Epithelial cell of esophagus (primary cell): ENCODE measurements at regions not wholly inside any gene's neighbourhood (a gene's known extent, or its start where the extent isn't known, plus 50 kb on each side); places are given as distances from the start of the nearest gene placed in this dataset.
"Not testable (repeated sequence)": the region's sequence is repeated elsewhere in the genome, so short reads cannot be mapped to it uniquely, and the experiment has no call there.

Experiments used
- DNase-seq: peaks from one replicate; pipeline ENCODE4 v3.0.0; 2010; ENCODE audit warnings: low read depth
- H3K4me3 ChIP-seq: 2 replicates; pipeline ENCODE4 v1.5.1; 2011; ENCODE audit warnings: mild to moderate bottlenecking, low read length, control low read depth
- CTCF ChIP-seq: IDR thresholded peaks from 2 replicates; pipeline ENCODE4 v1.5.1; 2011; ENCODE audit warnings: low read depth, mild to moderate bottlenecking, low read length, control low read depth, inconsistent platforms; ENCODE audit not compliant: insufficient read depth; ENCODE audit errors: missing control alignments

GRCh38 chr4:174058846-174059245, 224.6 kb downstream of the FBXO8 start:
- no peak for TF ChIP-seq CTCF
- DNase-seq = no peak
- no peak overlapping the region for H3K4me3 ChIP-seq

GRCh38 chr4:174056959-174057358, 226.5 kb downstream of the FBXO8 start:
- no peak for DNase-seq
- no peak for TF ChIP-seq CTCF
- no peak overlapping the region for H3K4me3 ChIP-seq

GRCh38 chr4:174055344-174055743, 228.1 kb downstream of the FBXO8 start:
- DNase-seq = no peak
- H3K4me3 ChIP-seq = no peak overlapping the region
- no peak for TF ChIP-seq CTCF

- no peak for DNase-seq
- no peak for TF ChIP-seq CTCF
- H3K4me3 ChIP-seq = no peak overlapping the region
Observed at GRCh38 chr4:174053895-174054294, 229.6 kb downstream of the FBXO8 start.

- TF ChIP-seq CTCF = no peak
- DNase-seq = no peak
- no peak overlapping the region for H3K4me3 ChIP-seq
Observed at GRCh38 chr4:174047363-174047762, 236.1 kb downstream of the FBXO8 start.

GRCh38 chr4:174045829-174046228, 237.6 kb downstream of the FBXO8 start:
- DNase-seq, H3K4me3 ChIP-seq: not testable (repeated sequence)

GRCh38 chr4:174045381-174045780, 238.1 kb downstream of the FBXO8 start:
- no peak for TF ChIP-seq CTCF
- H3K4me3 ChIP-seq = no peak overlapping the region
- no peak for DNase-seq
